BJ (cell line): ENCODE measurements at regions not wholly inside any gene's neighbourhood (a gene's known extent, or its start where the extent isn't known, plus 50 kb on each side); places are given as distances from the start of the nearest gene placed in this dataset.

ENCODE experiments used
- CTCF ChIA-PET: fragments of 350-600 bp; formaldehyde crosslinking; extraction: SDS; loops from one replicate; lab custom pipeline; 2021; ENCODE audit warnings: antibody characterized with exemption, inconsistent platforms; lab: Yijun Ruan, JAX
- POLR2A ChIA-PET: fragments of 300-600 bp; sonication (Branson Sonifier 250); formaldehyde crosslinking; extraction: SDS; loops from one replicate; lab custom pipeline; 2021; ENCODE audit warnings: antibody characterized with exemption; lab: Charles Lee
- DNase-seq: peaks from one replicate; pipeline ENCODE4 v3.0.0-alpha.2; 2011; ENCODE audit warnings: low read depth
- H3K27me3 ChIP-seq: 2 replicates; pipeline ENCODE4 v1.6.0; 2011; ENCODE audit warnings: low read length; ENCODE audit not compliant: control insufficient read depth, insufficient read depth
- H3K36me3 ChIP-seq: 2 replicates; pipeline ENCODE4 v1.5.1; 2011; ENCODE audit warnings: low read length; ENCODE audit not compliant: control insufficient read depth, insufficient read depth
- H3K4me3 ChIP-seq: 2 replicates; pipeline ENCODE4 v1.5.1; 2011; ENCODE audit warnings: low read depth, mild to moderate bottlenecking, control low read depth, low read length
- TF ChIP-seq, protein P1 (sequence below): IDR thresholded peaks from 2 replicates; pipeline ENCODE4 v1.5.1; 2011; ENCODE audit warnings: low read depth, mild to moderate bottlenecking, control low read depth, inconsistent platforms, low read length, moderate library complexity; ENCODE audit not compliant: insufficient read depth

DNA sequence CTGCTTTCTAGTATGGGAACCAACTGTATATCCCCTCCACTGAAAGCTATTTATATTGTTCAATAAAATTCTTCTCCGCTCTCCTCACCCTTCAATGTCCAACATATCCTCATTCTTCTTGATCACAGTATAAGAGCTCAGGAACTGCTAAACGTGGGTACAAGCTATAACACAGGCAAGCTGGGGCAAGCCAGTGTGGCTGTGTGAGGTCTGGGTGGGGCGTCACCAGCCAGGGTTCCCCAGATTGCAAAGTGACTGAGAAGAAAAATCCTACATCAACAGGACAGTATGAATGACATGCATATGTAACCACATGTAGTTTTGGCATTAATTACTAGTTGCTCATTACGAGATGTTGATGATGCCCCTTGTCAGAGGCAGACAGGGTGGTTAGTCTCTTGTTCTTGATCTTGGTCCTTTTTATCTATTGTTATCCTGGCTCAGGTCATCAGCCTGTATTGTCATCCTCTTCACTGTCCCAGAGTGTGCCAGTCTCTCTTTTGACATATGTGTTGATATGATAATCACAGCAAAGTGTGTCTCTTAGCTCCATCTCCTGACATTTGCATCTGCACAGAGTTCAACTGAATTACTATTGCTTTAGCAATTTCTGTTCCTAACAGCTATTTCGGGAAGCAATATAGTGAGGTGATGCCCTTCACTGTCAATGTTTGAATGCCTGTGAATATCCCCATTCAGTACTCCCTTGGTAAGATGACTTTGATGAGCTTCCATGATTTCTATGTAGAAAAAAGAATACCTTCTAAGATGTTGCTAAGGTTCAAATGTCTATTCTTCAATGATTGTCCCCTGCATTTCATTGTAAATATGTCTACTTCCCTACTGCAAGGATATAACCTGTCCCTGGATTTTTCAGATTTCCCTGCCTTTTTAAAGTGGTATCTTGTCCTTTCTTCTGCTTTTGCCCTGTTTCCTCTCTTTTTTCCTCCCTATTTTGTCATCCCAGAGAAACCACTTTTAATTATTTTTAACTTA is 140.3 kb downstream of the MAT2B start:
- no peak for DNase-seq
- ChIA-PET CTCF (interaction anchor here (1.1 kb wide), 1 partner anchor 9 kb away, joined by 3 read pairs; no protein-coding TSS in a partner anchor), POLR2A (no interaction called here)
- TF ChIP-seq, protein P1, sequence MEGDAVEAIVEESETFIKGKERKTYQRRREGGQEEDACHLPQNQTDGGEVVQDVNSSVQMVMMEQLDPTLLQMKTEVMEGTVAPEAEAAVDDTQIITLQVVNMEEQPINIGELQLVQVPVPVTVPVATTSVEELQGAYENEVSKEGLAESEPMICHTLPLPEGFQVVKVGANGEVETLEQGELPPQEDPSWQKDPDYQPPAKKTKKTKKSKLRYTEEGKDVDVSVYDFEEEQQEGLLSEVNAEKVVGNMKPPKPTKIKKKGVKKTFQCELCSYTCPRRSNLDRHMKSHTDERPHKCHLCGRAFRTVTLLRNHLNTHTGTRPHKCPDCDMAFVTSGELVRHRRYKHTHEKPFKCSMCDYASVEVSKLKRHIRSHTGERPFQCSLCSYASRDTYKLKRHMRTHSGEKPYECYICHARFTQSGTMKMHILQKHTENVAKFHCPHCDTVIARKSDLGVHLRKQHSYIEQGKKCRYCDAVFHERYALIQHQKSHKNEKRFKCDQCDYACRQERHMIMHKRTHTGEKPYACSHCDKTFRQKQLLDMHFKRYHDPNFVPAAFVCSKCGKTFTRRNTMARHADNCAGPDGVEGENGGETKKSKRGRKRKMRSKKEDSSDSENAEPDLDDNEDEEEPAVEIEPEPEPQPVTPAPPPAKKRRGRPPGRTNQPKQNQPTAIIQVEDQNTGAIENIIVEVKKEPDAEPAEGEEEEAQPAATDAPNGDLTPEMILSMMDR: no peak
- no peak overlapping the region for H3K4me3 ChIP-seq
- H3K36me3 ChIP-seq: no peaks in the 10 kb centered on the region
- no peaks in the 10 kb centered on the region for H3K27me3 ChIP-seq

DNA sequence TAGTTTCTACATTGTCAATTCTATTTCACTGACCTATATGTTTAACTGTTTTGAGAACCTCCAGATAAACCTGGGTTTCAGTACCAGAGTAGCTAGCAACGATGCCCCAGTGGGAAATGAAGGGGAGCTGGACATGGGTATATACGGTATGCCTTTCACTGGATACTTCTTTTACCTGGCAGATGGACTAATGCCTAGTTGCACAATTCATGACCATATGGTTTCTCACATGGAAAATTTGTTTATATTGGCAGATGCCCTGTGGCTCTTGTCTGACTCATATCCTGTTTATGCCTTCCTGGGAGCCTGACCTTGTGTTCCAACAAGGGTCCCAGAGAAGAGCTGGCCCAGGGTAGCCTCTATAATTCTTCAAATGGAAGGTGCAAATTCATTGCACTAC is 144.1 kb downstream of the MAT2B start:
- DNase-seq: no peak
- Histone ChIP-seq H3K27me3 (no peaks in the 10 kb centered on the region), H3K4me3 (no peak overlapping the region), H3K36me3 (no peaks in the 10 kb centered on the region)
- ChIA-PET POLR2A (no interaction called here), CTCF (no interaction called here)
- TF ChIP-seq, protein P1: no peak

DNA sequence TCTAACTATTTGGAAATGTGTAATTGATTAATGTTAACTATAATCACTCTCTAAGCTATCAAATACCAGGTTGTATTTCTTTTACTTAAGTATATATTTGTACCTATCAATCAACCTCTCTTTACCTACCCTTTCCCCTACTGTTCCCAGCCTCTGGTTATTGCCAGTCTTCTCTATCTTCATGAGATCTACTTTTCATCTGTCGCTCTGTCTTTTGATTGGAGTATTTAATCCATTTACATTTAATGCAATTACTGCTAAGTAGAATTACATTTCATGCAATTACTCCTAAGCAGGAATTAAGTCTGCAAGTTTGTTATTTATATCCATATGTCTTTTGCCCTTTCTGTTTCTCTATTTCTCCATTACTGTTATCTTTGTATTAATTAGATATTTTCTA is 148.1 kb downstream of the MAT2B start:
- ChIA-PET CTCF (no interaction called here), POLR2A (no interaction called here)
- DNase-seq: no peak
- TF ChIP-seq, protein P1: no peak
- Histone ChIP-seq H3K4me3 (no peak overlapping the region), H3K27me3 (no peaks in the 10 kb centered on the region), H3K36me3 (no peaks in the 10 kb centered on the region)

DNA sequence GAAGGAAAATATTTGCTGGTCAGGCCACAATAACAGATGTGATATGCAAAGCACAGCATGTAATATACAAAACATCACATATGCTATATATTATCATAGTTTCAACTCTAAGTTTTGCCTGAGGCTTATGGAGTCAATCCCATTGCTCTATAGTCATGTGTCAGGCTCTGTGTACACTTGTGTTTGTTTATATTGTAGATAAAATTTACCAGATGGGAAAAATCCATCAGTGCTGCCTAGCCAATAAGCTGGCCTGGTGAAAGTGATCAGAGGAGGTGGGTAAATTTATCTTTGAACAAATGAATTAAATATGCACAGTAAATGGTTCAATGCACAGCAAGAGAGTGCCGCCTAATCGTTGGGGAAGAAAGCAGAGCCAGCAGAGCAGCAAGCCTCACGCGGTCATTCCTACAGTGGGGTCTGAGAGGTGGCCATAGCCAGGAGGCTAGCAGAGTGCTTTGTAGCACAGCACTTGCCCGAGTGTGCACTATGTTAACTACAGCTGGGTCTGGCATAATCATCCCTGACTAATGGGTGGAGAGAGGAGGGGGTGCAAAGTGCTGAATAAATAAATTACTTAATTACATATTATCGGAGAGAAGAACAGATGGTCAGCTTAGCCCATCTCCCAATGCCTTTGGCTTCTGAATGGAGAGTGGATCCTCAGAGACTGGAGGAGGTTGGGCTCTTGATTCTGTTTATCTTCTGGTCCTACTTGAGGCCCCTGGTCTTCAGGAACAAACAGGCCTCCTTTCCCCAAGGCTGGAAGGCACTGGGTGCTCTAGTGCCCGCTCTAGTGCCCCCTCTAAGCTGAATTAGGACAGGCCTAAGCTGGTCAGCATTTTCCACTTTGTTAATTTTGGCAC is 153.5 kb downstream of the MAT2B start:
- DNase-seq: no peak
- POLR2A ChIA-PET: no interaction called here

More for the DNA sequence above, 153.5 kb downstream of the MAT2B start:
- H3K4me3 ChIP-seq: no peak overlapping the region
- CTCF ChIA-PET: interaction anchor here (0.7 kb wide), 1 partner anchor 50 kb away, joined by 3 read pairs; no protein-coding TSS in a partner anchor
- no peaks in the 10 kb centered on the region for H3K27me3 ChIP-seq
- TF ChIP-seq, protein P1: no peak
- no peaks in the 10 kb centered on the region for H3K36me3 ChIP-seq
